Erythroblast (primary cell): ENCODE measurements at regions not wholly inside any gene's neighbourhood (a gene's known extent, or its start where the extent isn't known, plus 50 kb on each side); places are given as distances from the start of the nearest gene placed in this dataset.

ENCODE experiments used
- GATA1 ChIP-seq: IDR thresholded peaks from 2 replicates; pipeline ENCODE4 v1.6.1; 2011; ENCODE audit warnings: low read depth, mild to moderate bottlenecking, control low read depth, low read length, moderate library complexity
- POLR2A ChIP-seq: IDR thresholded peaks from 2 replicates; pipeline ENCODE4 v1.6.1; 2011; ENCODE audit warnings: mild to moderate bottlenecking, low read length

DNA sequence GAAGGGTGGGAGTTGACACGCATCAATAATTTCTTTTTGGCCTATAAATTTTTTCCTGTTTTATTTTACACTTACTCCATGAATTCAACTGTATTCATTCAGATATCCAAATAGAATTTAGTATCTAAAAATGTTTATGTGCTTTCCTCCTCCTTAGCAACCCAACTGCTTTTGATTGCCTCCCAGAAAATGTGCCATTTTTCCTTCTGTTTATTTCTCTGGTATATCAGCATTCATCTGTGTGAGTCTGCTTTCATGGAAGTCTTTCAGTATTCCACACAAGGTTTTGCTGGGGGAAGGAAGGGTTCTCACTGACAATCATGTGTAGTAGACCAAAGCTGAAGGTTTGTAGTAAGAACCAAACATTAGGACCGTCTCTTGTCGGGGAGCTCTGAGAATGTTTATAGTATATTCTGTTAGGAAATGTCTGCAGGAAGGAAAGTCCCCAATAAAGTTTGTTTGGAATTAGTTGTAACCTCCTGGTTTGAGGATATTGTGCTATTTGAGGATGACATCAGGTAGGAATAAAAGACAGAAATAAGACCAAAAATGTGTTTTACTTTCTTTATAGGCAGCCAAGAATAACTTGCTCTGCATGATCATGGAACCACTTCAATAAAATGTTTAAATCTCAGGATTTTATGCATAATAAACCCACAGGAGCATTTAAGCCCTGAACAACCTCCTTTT, 673.6 kb upstream of the INTU start:
- TF ChIP-seq POLR2A (no peak), GATA1 (no peak)
